ENCODE measurements at regions not wholly inside any gene's neighbourhood (a gene's known extent, or its start where the extent isn't known, plus 50 kb on each side); places are given as distances from the start of the nearest gene placed in this dataset.

GRCh38 chr4:157840648-157841047 is 332.2 kb downstream of the GASK1B start:
- TF ChIP-seq CTCF (IDR thresholded peaks at IDR 0.05) (no peak), POLR2A (IDR thresholded peaks at IDR 0.05) (no peak)

All from esophagus squamous epithelium (tissue), 4 donors.